GM12865 (cell line): ENCODE measurements at regions not wholly inside any gene's neighbourhood (a gene's known extent, or its start where the extent isn't known, plus 50 kb on each side); places are given as distances from the start of the nearest gene placed in this dataset.
"Not testable (repeated sequence)": the region's sequence is repeated elsewhere in the genome, so short reads cannot be mapped to it uniquely, and the experiment has no call there.

Experiments
- DNase-seq: peaks from one replicate; pipeline ENCODE4 v3.0.0; 2010; ENCODE audit warnings: low read depth
- H3K4me3 ChIP-seq: 2 replicates; pipeline ENCODE4 v1.5.1; 2011; ENCODE audit warnings: mild to moderate bottlenecking, low read depth, low read length, control low read depth
- CTCF ChIP-seq: IDR thresholded peaks from 2 replicates; pipeline ENCODE4 v1.5.1; 2011; ENCODE audit warnings: low read length, control low read depth, low read depth, inconsistent platforms; ENCODE audit not compliant: insufficient read depth; ENCODE audit errors: missing control alignments

- no peak for TF ChIP-seq CTCF
- no peak for DNase-seq
- H3K4me3 ChIP-seq, result no peak overlapping the region
These were observed 69.5 kb upstream of the HSPB3 start for GRCh38 chr5:54385994-54386393.

- TF ChIP-seq CTCF, result no peak
- DNase-seq, result no peak
- H3K4me3 ChIP-seq, result no peak overlapping the region
These were observed 71.1 kb upstream of the HSPB3 start for GRCh38 chr5:54384356-54384933.

GRCh38 chr5:54383941-54384340, 71.6 kb upstream of the HSPB3 start:
- no peak for DNase-seq
- TF ChIP-seq CTCF, result no peak

GRCh38 chr5:54383225-54383901, 72.1 kb upstream of the HSPB3 start:
- DNase-seq, result no peak
- no peak for TF ChIP-seq CTCF
- H3K4me3 ChIP-seq, result no peak overlapping the region

More at GRCh38 chr5:54383941-54384340, 71.6 kb upstream of the HSPB3 start:
- H3K4me3 ChIP-seq, result no peak overlapping the region

- not testable (repeated sequence) for H3K4me3 ChIP-seq, DNase-seq
These were observed 70.9 kb upstream of the ARL15 start for GRCh38 chr5:54381319-54381718.

- TF ChIP-seq CTCF, result no peak
- DNase-seq, result no peak
- no peak overlapping the region for H3K4me3 ChIP-seq
These were observed 69.2 kb upstream of the ARL15 start for GRCh38 chr5:54379590-54379989.

- TF ChIP-seq CTCF, result no peak
- H3K4me3 ChIP-seq, result no peak overlapping the region
- DNase-seq, result no peak
These were observed 68.3 kb upstream of the ARL15 start for GRCh38 chr5:54378707-54379106.

- not testable (repeated sequence) for DNase-seq, H3K4me3 ChIP-seq
These were observed 67.0 kb upstream of the ARL15 start for GRCh38 chr5:54377339-54377738.
